Mucosa of rectum (tissue), 2 donors: ENCODE measurements at regions not wholly inside any gene's neighbourhood (a gene's known extent, or its start where the extent isn't known, plus 50 kb on each side); places are given as distances from the start of the nearest gene placed in this dataset.

Experiments
- H3K27ac ChIP-seq, 2 donors: one replicate each; pipeline ENCODE4 v1.7.0; 2013; ENCODE audit warnings: inconsistent platforms in 2 of 2, low read depth in 2 of 2, low read length in 2 of 2
- H3K27me3 ChIP-seq, 2 donors: one replicate each; pipeline ENCODE4 v1.7.0; 2013; ENCODE audit warnings: low read length in 2 of 2; ENCODE audit not compliant: control insufficient read depth in 2 of 2, insufficient read depth in 2 of 2
- H3K36me3 ChIP-seq, 2 donors: one replicate each; pipeline ENCODE4 v1.7.0; 2013; ENCODE audit warnings: low read length in 2 of 2; ENCODE audit not compliant: control insufficient read depth in 2 of 2, insufficient read depth in 2 of 2
- H3K4me1 ChIP-seq, 2 donors: one replicate each; pipeline ENCODE4 v1.7.0; 2013; ENCODE audit warnings: low read length in 2 of 2, mild to moderate bottlenecking in 1 of 2; ENCODE audit not compliant: control insufficient read depth in 2 of 2, insufficient read depth in 2 of 2
- H3K4me3 ChIP-seq, 2 donors: one replicate each; pipeline ENCODE4 v1.7.0; 2013; ENCODE audit warnings: low read length in 2 of 2
- H3K9ac ChIP-seq, 2 donors: one replicate each; pipeline ENCODE4 v1.7.0; 2013; ENCODE audit warnings: low read length in 2 of 2, low read depth in 1 of 2, mild to moderate bottlenecking in 1 of 2
- H3K9me3 ChIP-seq, 2 donors: one replicate each; pipeline ENCODE4 v1.7.0; 2013; ENCODE audit warnings: low read length in 2 of 2; ENCODE audit not compliant: control insufficient read depth in 2 of 2
- donor health status: healthy.
- donor health status: Normal muscosa, but diverticular disease.

GRCh38 chr5:29758986-29759421 is 1434.5 kb upstream of the CDH6 start:
- Histone ChIP-seq H3K36me3 (no peaks in the 10 kb centered on the region), H3K4me1 (no peaks in the 10 kb centered on the region), H3K9ac (no peak overlapping the region), H3K27ac (no peak overlapping the region), H3K4me3 (no peak overlapping the region), H3K27me3 (no peaks in the 10 kb centered on the region), H3K9me3 (peaks cover 0 to 2% of the 10 kb centered on the region in 2 donors)

- no peaks in the 10 kb centered on the region for H3K4me1 ChIP-seq
- no peak overlapping the region for H3K4me3 ChIP-seq
- H3K9me3 ChIP-seq, result no peaks in the 10 kb centered on the region
- H3K36me3 ChIP-seq, result no peaks in the 10 kb centered on the region
- no peaks in the 10 kb centered on the region for H3K27me3 ChIP-seq
- no peak overlapping the region for H3K27ac ChIP-seq
- H3K9ac ChIP-seq, result no peak overlapping the region
Measured at GRCh38 chr5:29750453-29750852, 1443.0 kb upstream of the CDH6 start.

GRCh38 chr5:29744618-29745017 is 1448.9 kb upstream of the CDH6 start:
- H3K36me3 ChIP-seq, result no peaks in the 10 kb centered on the region
- H3K4me3 ChIP-seq, result no peak overlapping the region
- H3K9me3 ChIP-seq, result no peaks in the 10 kb centered on the region
- no peaks in the 10 kb centered on the region for H3K27me3 ChIP-seq
- no peak overlapping the region for H3K27ac ChIP-seq
- no peaks in the 10 kb centered on the region for H3K4me1 ChIP-seq
- no peak overlapping the region for H3K9ac ChIP-seq

GRCh38 chr5:29720954-29721353 is 1472.5 kb upstream of the CDH6 start:
- H3K4me3 ChIP-seq, result no peak overlapping the region
- no peak overlapping the region for H3K9ac ChIP-seq
- H3K27ac ChIP-seq, result no peak overlapping the region
- H3K4me1 ChIP-seq, result no peaks in the 10 kb centered on the region
- H3K27me3 ChIP-seq, result no peaks in the 10 kb centered on the region
- peaks cover 0 to 3% of the 10 kb centered on the region in 2 donors for H3K9me3 ChIP-seq
- no peaks in the 10 kb centered on the region for H3K36me3 ChIP-seq

- Histone ChIP-seq H3K4me3 (no peak overlapping the region), H3K9ac (no peak overlapping the region)
Measured at GRCh38 chr5:29719171-29719570, 1474.3 kb upstream of the CDH6 start.

GRCh38 chr5:29715167-29715566 is 1478.3 kb upstream of the CDH6 start:
- Histone ChIP-seq H3K27ac (no peak overlapping the region), H3K9ac (no peak overlapping the region), H3K9me3 (peaks cover 0 to 3% of the 10 kb centered on the region in 2 donors), H3K4me3 (no peak overlapping the region), H3K36me3 (no peaks in the 10 kb centered on the region), H3K4me1 (no peaks in the 10 kb centered on the region), H3K27me3 (no peaks in the 10 kb centered on the region)

More at GRCh38 chr5:29719171-29719570, 1474.3 kb upstream of the CDH6 start:
- no peaks in the 10 kb centered on the region for H3K4me1 ChIP-seq
- no peak overlapping the region for H3K27ac ChIP-seq
- H3K36me3 ChIP-seq, result no peaks in the 10 kb centered on the region
- H3K9me3 ChIP-seq, result peaks cover 0 to 3% of the 10 kb centered on the region in 2 donors
- no peaks in the 10 kb centered on the region for H3K27me3 ChIP-seq

- Histone ChIP-seq H3K36me3 (no peaks in the 10 kb centered on the region), H3K9ac (no peak overlapping the region), H3K9me3 (no peaks in the 10 kb centered on the region), H3K27me3 (no peaks in the 10 kb centered on the region), H3K27ac (no peak overlapping the region), H3K4me3 (no peak overlapping the region), H3K4me1 (no peaks in the 10 kb centered on the region)
Measured at GRCh38 chr5:29702875-29703274, 1490.6 kb upstream of the CDH6 start.

- Histone ChIP-seq H3K4me3 (no peak overlapping the region), H3K9ac (no peak overlapping the region), H3K27ac (no peak overlapping the region), H3K36me3 (no peaks in the 10 kb centered on the region), H3K9me3 (no peaks in the 10 kb centered on the region), H3K27me3 (no peaks in the 10 kb centered on the region), H3K4me1 (no peaks in the 10 kb centered on the region)
Measured at GRCh38 chr5:29701600-29701999, 1491.9 kb upstream of the CDH6 start.

GRCh38 chr5:29697785-29698414 is 1495.6 kb upstream of the CDH6 start:
- no peaks in the 10 kb centered on the region for H3K27me3 ChIP-seq
- no peak overlapping the region for H3K4me3 ChIP-seq
- H3K9me3 ChIP-seq, result peaks cover 0 to 2% of the 10 kb centered on the region in 2 donors
- no peaks in the 10 kb centered on the region for H3K36me3 ChIP-seq
- H3K4me1 ChIP-seq, result no peaks in the 10 kb centered on the region
- H3K9ac ChIP-seq, result no peak overlapping the region
- no peak overlapping the region for H3K27ac ChIP-seq

GRCh38 chr5:29697278-29697677 is 1496.2 kb upstream of the CDH6 start:
- no peaks in the 10 kb centered on the region for H3K27me3 ChIP-seq
- no peak overlapping the region for H3K27ac ChIP-seq
- H3K36me3 ChIP-seq, result no peaks in the 10 kb centered on the region
- H3K4me1 ChIP-seq, result no peaks in the 10 kb centered on the region
- H3K9ac ChIP-seq, result no peak overlapping the region
- H3K9me3 ChIP-seq, result peaks cover 0 to 2% of the 10 kb centered on the region in 2 donors
- no peak overlapping the region for H3K4me3 ChIP-seq
